ENCODE measurements at regions not wholly inside any gene's neighbourhood (a gene's known extent, or its start where the extent isn't known, plus 50 kb on each side); places are given as distances from the start of the nearest gene placed in this dataset.
"Not testable (repeated sequence)": the region's sequence is repeated elsewhere in the genome, so short reads cannot be mapped to it uniquely, and the experiment has no call there.

DNA sequence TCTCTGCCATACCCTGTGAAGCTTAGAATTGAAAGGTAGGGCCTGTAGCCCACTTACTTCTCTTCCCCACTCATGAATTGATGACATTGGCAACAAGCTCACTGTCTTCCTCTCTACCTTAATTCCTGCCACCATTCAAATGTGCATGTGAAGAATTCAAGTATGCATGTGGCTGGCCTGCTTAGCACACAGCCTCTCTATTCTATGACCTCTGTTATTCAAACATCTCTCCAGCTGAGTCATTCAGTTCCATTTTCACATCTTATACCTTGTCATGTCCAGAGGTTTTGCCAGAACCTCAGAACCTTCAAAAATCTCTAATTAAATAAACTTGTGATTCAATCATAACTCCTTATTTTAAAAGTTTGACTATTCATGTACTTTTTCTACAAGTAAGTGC is 114.7 kb upstream of the MAN2A1 start:
- no peak for DNase-seq

DNA sequence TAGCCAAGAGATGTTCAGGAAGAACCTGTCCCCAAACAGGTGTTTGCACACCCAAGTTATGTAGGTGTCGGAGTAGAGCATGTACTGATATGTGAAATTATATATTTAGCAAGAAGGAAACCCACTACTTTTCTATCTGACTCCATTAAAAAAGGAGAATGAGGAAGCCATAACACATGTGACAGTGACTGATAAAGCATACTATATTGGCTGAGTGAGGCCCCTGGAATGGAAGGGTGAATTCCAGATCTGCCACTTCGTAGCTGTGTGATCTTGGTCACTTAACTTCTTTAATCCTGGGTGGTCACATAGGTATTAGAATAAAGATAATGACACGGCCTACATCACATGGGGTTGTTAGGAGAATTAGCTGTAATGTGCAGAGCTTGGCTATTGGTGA is 116.0 kb upstream of the MAN2A1 start:
- DNase-seq = no peak

GRCh38 chr5:109573256-109573655 is 116.5 kb upstream of the MAN2A1 start:
- no peak for DNase-seq

DNA sequence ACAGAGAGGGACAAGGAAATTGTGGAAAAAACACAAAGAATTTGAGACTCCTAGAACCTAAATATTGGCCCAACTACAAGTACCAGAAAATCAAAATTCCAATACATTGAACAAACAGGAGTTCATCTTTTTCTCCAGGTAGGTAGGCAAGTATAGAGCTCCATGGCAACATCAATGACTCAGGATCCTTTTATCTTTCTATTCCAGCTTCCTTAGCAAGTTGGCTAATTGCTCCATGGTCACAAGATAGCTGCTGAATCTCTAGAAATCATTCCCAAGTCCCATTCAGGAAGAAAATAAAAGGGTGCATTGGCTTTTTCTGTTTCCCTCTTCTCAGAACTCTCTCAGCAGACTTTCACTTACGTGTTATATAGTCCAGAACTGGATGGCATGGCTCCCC is 117.9 kb upstream of the MAN2A1 start:
- no peak for DNase-seq

DNA sequence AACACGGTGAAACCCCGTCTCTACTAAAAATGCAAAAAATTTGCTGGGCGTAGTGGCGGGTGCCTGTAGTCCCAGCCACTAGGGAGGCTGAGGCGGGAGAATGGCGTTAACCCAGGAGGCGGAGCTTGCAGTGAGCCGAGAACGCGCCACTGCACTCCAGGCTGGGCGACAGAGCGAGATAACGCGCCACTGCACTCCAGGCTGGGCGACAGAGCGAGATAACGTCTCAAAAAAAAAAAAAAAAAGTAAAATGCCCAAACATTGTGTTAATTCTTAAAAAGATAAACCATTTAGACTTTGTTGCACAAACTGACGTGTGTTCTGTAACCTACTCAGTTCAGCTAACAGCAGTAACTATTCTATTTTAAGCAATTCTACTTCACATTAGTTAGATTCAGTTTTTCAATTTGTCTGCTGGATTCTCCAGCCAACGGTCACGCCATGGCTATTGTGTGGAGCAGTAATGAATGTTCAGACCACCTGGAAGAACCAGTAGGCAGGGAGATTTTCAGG is 119.3 kb upstream of the MAN2A1 start:
- DNase-seq = no peak

GRCh38 chr5:109567374-109568044 is 122.2 kb upstream of the MAN2A1 start:
- no peak for DNase-seq

DNA sequence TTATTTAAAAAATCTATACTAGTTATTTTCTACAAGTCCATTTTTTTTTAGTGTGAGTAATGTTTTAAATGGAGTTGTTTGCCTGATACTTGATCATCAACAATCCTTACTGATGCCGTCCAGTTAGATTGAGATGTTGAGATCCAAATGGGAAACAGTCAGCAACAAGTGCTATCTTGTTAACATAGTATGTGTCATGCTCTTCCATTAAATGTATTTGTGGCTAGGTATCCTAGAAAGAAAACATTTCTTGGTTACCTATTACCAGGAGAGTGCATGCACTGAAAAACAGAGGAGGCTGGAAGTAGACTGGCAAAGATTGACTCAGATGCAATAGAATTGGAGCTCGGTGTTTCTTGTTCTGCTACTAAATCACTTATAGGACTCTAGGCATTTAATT is 123.4 kb upstream of the MAN2A1 start:
- DNase-seq = no peak

- DNase-seq = no peak
Measured at GRCh38 chr5:109563739-109564138, 126.0 kb upstream of the MAN2A1 start.

DNA sequence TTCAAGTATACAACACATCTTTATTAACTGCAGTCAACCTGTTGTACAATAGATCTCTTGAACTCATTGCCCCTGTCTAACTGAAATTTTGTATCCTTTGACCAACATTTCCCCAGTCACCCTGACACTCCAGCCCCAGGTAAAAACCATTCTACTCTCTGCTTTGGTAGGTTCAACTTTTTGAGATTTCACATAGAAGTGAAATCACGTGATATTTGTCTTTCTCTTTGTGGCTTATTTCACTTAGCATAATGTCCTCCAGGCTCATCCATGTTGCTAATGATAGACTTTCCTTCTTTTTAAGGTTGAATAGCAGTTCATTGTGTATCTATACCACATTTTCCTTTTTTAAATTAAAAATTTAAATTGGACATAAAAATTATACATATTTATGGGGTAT is 126.5 kb upstream of the MAN2A1 start:
- DNase-seq = no peak

DNA sequence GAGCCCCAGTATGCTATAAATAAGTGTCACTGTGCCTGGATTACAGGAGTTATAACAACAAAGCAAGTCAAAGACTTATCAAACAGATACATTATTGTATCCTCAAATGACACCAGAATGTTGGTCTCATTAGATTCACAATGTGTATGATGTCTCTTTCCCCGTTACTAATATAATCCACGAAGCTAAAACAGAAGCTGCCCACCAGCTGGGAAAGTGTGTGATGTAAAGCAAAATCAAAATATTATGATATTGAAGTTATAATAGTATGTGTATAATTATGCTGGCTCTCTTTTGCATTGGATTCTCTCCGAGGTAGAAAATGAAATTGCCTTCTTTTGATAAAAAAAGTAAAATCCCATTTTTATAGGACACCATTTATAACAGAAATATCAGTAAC is 127.3 kb upstream of the MAN2A1 start:
- DNase-seq = no peak

DNA sequence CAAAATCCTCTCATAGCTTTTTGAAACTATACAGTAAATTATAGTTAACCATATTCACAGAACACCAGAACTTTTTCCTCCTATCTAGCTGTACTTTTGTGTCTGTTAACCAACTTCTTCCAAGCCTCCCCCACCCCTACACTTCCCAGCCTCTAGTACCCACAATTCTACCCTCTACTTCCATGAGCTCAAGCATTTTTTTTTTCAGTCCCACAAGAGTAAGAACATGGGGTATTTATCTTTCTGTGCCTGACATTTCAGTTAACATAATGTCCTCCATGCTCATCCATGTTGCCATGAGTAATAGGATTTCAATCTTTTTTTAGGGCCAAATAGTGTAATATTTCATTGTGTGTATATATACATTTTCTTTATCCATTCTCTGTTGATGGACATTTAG is 128.3 kb upstream of the MAN2A1 start:
- no peak for DNase-seq

DNA sequence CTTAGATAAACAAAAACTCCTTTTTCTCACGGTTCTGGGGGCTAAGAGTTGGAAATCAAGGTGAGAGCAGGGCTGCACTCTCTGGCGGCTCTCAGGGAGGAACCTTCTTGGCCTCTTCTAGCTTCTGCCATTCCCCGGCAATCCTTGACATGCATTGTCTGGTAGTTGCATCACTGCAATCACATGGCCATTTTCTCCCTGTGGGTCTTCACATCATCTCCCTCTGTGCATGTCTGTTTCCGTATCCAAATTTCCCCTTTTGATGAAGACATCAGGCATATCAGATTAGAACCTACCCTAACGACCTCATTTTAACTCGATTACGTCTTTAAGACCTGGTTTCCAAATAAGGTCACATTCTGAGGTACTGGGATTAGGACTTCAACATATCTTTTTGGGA is 129.2 kb upstream of the MAN2A1 start:
- no peak for DNase-seq

GRCh38 chr5:109558952-109559351 is 130.8 kb upstream of the MAN2A1 start:
- DNase-seq = no peak

GRCh38 chr5:109558364-109558763 is 131.4 kb upstream of the MAN2A1 start:
- DNase-seq = no peak

GRCh38 chr5:109553846-109554245 is 135.9 kb upstream of the MAN2A1 start:
- DNase-seq = no peak

GRCh38 chr5:109551234-109551633 is 138.5 kb upstream of the MAN2A1 start:
- not testable (repeated sequence) for DNase-seq

DNA sequence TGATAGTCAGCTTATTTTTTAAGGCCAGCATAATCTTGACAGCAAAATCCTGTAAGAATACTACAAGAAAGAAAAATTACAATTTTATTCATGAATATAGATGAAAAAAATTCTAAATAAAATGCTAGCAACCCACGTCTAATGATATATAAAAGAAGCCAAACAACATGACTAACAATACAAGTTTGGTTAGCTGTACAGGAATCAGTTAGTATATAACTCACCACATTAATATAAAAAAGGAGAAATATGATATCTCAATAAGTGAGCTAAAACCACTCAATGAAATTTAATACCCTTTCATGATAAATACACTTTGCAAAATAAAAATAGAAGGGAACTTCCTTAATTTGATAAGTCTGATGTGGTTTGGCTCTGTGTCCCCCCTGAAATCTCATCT is 139.7 kb upstream of the MAN2A1 start:
- DNase-seq = no peak

GRCh38 chr5:109546461-109546860 is 136.7 kb upstream of the PJA2 start:
- DNase-seq = no peak

GRCh38 chr5:109544873-109545272 is 135.1 kb upstream of the PJA2 start:
- not testable (repeated sequence) for DNase-seq

DNA sequence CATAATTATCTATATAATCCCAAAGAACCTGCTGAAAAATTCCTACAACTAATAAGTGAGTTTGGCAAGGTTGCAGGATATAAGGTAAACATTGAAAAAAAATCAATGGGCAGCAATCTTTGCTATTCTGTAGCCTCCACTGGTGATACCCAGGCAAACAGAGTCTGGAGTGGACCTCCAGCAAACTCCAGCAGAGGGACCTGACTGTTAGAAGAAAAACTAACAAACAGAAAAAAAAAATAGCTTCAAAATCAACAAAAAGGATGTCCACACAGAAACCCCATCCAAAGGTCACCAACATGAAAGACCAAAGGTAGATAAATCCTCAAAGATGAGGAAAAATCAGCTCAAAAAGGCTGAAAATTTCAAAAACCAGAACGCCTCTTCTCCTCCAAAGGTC is 128.9 kb upstream of the PJA2 start:
- DNase-seq = not testable (repeated sequence)

- DNase-seq = not testable (repeated sequence)
Measured at GRCh38 chr5:109535090-109535489, 125.3 kb upstream of the PJA2 start.

GRCh38 chr5:109533751-109534272 is 124.0 kb upstream of the PJA2 start:
- DNase-seq = no peak

DNA sequence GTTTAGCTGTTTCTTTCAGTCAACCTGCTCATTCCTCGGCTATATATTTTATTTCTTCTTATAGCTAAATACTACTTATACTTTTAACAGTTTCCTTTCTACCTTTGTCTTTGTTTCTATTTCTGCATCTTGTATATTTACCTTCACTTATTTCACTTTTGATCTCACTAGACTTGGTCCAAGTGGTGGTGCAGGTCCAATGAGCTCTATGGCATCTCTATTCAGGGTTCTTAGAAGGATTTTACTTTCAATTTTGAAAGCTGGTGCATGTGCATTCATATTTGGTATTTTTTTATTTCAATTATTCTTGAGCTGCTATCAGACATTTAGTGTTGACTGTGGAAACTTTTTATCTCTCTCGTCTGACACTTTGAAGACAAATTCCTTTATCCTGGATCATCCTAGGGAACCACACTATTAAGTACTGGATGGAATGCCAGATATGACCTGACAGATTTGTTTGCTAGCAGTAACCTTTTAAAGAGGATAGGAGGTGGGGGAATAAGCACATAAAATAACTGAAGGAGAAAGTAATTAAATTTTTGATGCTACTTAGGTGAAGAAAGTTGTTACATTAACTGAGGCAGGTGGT is 123.1 kb upstream of the PJA2 start:
- DNase-seq = no peak

DNA sequence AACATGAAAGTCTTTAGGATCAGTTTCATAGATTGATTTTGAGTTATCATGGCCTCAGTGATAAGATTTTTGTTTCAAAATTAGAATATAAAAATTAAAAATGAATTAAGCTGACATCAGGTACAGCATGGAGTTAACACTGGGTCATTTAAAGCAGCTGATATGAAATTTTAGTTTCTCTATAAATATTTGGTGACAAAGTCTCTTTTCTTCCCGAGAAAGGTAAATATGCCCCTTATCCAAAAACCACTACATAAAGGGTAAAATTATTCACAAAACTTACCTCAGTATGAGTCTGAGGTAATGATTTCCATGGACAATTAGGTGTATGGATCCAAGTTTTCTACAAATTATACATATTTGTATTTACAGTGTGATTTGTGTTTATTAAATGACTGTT is 121.5 kb upstream of the PJA2 start:
- no peak for DNase-seq

GRCh38 chr5:109529987-109530386 is 120.2 kb upstream of the PJA2 start:
- no peak for DNase-seq
